HepG2 (cell line): ENCODE measurements at regions not wholly inside any gene's neighbourhood (a gene's known extent, or its start where the extent isn't known, plus 50 kb on each side); places are given as distances from the start of the nearest gene placed in this dataset.

Source experiments
- POLR2A ChIP-seq, 2 experiments: IDR thresholded peaks; 2 replicates each; pipeline ENCODE4 v1.6.1; 2011; ENCODE audit warnings: low read depth in 2 of 2, low read length in 2 of 2, mild to moderate bottlenecking in 1 of 2, moderate library complexity in 1 of 2; ENCODE audit not compliant: insufficient read depth in 1 of 2
- SALL2 ChIP-seq: sonication (generic); formaldehyde crosslinking; IDR thresholded peaks from 2 replicates; pipeline ENCODE4 v1.8.1; 2023; ENCODE audit warnings: mild to moderate bottlenecking, missing genetic modification reagents, inconsistent platforms
- SUZ12 ChIP-seq: fragments of 150-350 bp; IDR thresholded peaks from 2 replicates; pipeline ENCODE4 v1.6.1; 2014; ENCODE audit warnings: low read depth, low read length
- YY1 ChIP-seq: IDR thresholded peaks from 2 replicates; pipeline ENCODE4 v1.6.1; 2011; ENCODE audit warnings: low read length, low read depth, moderate library complexity, mild to moderate bottlenecking; ENCODE audit not compliant: insufficient read depth, insufficient replicate concordance
- ZNF652 ChIP-seq: IDR thresholded peaks from 2 replicates; pipeline ENCODE4 v1.6.1; 2016; ENCODE audit warnings: low read depth, borderline replicate concordance
- ZZZ3 ChIP-seq: sonication (generic); formaldehyde crosslinking; IDR thresholded peaks from 2 replicates; pipeline ENCODE4 v1.4.0; 2020; ENCODE audit warnings: missing genetic modification reagents, mild to moderate bottlenecking, borderline replicate concordance
- TF ChIP-seq, protein P1 (sequence below): sonication (generic); formaldehyde crosslinking; IDR thresholded peaks from 2 replicates; pipeline ENCODE4 v1.5.0; 2020; ENCODE audit warnings: mild to moderate bottlenecking, missing genetic modification reagents, moderate library complexity
- TF ChIP-seq, protein P2 (sequence below): IDR thresholded peaks from 2 replicates; pipeline ENCODE4 v1.6.1; 2012; ENCODE audit warnings: low read length, improper control_type of control experiment
- TF ChIP-seq, protein P3 (sequence below): sonication (generic); formaldehyde crosslinking; IDR thresholded peaks from 2 replicates; pipeline ENCODE4 v1.4.0; 2020; ENCODE audit warnings: missing genetic modification reagents, borderline replicate concordance

DNA sequence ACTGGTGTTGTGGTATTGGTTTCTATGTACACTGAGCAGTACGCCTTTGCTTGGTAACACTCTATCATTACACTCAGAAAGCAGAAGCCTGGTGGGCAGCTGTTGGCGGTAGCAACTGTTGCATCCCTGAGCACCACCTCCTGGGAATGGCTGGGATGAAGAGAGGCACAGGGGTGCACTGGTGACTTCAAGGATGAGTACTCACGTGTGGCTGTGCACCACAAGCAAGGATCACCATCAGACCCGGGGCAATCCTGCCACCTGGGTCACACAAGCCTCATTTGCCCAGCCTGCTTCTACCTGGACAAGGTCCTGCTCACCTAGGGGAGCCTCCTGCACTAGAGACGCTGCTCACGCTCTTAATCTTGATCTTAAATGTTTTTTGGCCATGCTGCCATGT, 336.4 kb downstream of the SI start:
- TF ChIP-seq, protein P1, sequence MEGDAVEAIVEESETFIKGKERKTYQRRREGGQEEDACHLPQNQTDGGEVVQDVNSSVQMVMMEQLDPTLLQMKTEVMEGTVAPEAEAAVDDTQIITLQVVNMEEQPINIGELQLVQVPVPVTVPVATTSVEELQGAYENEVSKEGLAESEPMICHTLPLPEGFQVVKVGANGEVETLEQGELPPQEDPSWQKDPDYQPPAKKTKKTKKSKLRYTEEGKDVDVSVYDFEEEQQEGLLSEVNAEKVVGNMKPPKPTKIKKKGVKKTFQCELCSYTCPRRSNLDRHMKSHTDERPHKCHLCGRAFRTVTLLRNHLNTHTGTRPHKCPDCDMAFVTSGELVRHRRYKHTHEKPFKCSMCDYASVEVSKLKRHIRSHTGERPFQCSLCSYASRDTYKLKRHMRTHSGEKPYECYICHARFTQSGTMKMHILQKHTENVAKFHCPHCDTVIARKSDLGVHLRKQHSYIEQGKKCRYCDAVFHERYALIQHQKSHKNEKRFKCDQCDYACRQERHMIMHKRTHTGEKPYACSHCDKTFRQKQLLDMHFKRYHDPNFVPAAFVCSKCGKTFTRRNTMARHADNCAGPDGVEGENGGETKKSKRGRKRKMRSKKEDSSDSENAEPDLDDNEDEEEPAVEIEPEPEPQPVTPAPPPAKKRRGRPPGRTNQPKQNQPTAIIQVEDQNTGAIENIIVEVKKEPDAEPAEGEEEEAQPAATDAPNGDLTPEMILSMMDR (CRISPR knock-in tag), result no peak
- no peak for TF ChIP-seq SALL2 (CRISPR knock-in tag)
- no peak for TF ChIP-seq ZZZ3 (CRISPR knock-in tag)
- TF ChIP-seq ZNF652 (CRISPR knock-in tag), result no peak
- no peak for TF ChIP-seq YY1
- TF ChIP-seq, protein P2, sequence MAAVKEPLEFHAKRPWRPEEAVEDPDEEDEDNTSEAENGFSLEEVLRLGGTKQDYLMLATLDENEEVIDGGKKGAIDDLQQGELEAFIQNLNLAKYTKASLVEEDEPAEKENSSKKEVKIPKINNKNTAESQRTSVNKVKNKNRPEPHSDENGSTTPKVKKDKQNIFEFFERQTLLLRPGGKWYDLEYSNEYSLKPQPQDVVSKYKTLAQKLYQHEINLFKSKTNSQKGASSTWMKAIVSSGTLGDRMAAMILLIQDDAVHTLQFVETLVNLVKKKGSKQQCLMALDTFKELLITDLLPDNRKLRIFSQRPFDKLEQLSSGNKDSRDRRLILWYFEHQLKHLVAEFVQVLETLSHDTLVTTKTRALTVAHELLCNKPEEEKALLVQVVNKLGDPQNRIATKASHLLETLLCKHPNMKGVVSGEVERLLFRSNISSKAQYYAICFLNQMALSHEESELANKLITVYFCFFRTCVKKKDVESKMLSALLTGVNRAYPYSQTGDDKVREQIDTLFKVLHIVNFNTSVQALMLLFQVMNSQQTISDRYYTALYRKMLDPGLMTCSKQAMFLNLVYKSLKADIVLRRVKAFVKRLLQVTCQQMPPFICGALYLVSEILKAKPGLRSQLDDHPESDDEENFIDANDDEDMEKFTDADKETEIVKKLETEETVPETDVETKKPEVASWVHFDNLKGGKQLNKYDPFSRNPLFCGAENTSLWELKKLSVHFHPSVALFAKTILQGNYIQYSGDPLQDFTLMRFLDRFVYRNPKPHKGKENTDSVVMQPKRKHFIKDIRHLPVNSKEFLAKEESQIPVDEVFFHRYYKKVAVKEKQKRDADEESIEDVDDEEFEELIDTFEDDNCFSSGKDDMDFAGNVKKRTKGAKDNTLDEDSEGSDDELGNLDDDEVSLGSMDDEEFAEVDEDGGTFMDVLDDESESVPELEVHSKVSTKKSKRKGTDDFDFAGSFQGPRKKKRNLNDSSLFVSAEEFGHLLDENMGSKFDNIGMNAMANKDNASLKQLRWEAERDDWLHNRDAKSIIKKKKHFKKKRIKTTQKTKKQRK, result no peak
- TF ChIP-seq POLR2A (IDR thresholded peaks at IDR 0.05; ENCODE audit: insufficient read depth in 1 of 2, low read depth in 2 of 2, low read length in 2 of 2), result no peak
- no peak for TF ChIP-seq SUZ12
- TF ChIP-seq, protein P3, sequence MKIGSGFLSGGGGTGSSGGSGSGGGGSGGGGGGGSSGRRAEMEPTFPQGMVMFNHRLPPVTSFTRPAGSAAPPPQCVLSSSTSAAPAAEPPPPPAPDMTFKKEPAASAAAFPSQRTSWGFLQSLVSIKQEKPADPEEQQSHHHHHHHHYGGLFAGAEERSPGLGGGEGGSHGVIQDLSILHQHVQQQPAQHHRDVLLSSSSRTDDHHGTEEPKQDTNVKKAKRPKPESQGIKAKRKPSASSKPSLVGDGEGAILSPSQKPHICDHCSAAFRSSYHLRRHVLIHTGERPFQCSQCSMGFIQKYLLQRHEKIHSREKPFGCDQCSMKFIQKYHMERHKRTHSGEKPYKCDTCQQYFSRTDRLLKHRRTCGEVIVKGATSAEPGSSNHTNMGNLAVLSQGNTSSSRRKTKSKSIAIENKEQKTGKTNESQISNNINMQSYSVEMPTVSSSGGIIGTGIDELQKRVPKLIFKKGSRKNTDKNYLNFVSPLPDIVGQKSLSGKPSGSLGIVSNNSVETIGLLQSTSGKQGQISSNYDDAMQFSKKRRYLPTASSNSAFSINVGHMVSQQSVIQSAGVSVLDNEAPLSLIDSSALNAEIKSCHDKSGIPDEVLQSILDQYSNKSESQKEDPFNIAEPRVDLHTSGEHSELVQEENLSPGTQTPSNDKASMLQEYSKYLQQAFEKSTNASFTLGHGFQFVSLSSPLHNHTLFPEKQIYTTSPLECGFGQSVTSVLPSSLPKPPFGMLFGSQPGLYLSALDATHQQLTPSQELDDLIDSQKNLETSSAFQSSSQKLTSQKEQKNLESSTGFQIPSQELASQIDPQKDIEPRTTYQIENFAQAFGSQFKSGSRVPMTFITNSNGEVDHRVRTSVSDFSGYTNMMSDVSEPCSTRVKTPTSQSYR (CRISPR knock-in tag), result no peak
